NCI-H510A treated with DMSO at 0.1 percent for 48 hours (cell line): ENCODE measurements at regions not wholly inside any gene's neighbourhood (a gene's known extent, or its start where the extent isn't known, plus 50 kb on each side); places are given as distances from the start of the nearest gene placed in this dataset.

Source experiments
- DNase-seq: peaks from one replicate; lab custom pipeline; 2025; lab: John Stamatoyannopoulos, UW

DNA sequence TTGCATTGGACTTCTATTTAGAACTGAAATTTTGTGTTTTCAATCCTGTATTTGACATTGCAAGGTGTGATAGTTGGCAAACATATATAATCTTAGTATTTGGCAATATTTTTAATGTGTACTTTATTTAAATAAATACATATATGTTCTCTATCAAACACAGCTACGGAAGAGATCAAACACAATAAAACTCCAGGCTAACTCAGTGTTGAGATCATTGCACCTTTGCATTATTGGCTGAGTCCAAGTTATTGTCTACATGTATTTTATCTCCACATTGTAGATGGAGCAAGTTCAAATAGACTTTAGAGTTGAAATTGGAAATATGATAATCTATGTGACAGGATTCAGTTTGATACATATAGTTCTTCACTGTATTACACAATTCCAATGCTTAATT, 176.7 kb downstream of the ST6GAL2 start:
- no peak for DNase-seq

DNA sequence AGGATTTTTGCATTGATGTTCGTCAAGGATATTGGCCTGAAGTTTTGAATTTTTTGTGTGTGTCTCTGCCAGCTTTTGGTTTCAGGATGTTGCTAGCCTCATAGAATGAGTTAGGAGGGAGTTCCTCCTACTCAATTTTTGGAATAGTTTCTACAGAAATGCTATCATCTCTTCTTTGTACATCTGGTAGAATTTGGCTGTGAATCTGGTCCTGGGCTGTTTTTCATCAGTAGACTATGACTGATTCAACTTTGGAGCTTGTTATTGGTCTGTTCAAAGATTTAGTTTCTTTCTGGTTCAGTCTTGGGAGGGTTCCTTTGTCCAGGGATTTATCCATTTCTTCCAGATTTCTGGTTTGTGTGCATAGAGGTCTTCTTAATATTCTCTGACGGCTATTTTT, 166.7 kb downstream of the ST6GAL2 start:
- DNase-seq, result no peak

DNA sequence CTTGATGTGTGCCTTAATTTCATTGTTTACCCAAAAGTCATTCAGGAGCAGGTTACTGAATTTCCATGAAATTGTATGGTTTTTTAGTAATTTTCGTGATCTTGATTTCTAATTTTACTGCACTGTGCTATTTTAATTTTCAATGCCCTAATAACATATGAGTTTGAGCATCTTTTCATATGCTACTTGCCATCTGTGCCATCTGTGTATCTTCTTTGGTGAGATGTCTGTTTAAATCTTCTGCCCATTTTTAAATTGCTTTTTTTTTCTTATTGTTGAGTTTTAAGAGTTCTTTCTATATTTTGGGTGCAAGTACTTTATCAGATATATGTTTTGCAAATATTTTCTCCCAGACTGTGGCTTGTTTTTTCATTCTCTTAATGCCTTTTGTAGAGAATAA, 165.9 kb downstream of the ST6GAL2 start:
- DNase-seq, result no peak

DNA sequence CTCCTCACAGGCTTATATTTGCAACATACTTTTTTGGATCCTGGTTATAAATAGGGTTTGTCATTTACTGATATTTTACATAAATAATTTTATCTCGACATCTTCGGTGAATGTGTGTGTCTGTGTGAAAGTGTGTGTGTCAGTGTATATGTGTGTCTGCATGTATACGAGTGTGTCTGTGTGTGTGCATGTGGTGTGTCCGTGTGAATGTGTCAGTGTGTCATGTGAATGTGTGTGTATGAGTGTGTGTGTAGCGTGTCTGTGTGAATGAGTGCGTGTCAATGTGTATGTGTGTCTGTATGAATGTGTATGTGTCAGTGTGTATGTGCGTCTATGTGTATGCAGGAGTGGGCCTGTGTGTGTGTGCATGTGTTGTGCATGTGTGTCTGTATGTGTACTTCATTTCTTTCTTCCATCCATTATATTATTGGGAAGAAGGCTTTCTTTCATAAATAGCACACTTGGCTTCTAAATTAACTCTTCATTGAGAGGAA, 161.6 kb downstream of the ST6GAL2 start:
- no peak for DNase-seq

DNA sequence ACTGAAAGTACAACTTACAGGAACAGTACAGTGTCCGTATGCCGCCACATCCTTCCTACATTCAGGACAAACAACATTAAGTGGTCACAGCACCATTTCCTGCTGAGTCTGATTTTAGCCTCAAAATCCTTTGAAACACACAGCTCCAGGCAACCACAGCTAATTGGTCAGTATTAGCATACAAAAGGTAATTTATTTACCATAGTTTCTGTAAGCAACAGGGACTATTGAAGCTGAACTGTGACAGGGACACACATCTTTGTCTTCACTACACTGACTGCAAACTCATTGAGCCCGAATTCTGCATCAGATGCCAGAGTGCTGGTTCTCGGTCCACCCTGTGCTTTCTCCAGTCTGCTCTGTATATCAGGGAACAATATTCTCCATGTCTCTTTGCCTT, 151.8 kb downstream of the ST6GAL2 start:
- no peak for DNase-seq

DNA sequence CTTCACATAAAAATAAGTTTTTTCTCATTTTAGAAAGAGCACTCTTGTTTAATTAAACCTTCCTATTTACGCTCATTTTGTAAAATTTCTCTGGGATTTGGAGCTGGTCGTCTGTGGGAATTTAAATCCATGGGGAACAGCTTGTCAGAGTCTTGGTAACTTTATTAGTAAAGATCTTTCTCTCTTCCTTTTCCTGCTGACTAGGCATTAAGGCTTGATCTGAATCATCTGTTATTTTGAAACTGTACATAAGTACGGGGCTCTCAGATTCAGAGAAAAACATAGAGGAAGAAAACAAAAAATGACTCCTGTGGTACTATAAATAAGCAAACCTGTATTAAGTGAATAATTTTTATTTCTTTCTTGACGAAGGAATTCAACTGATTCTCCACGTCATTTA, 150.2 kb downstream of the ST6GAL2 start:
- no peak for DNase-seq

DNA sequence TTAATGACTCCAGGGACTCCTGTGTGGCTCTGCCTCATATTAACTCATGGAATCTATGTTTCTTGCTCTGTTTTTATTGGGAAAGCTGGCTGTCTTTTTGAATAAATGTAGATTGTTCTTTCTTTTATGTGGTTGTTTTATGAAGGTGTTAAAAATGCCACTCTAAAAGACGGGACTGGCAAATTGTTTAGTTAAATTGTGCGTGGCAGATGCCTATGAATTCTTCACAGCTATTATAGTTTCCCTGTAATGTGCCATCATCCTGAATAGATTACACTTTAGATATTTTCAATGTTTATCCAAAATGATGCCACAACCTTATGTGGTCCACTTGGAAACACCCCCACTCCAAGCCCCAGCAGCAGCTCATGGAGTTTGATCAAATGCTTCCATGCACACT, 149.7 kb downstream of the ST6GAL2 start:
- DNase-seq, result no peak

DNA sequence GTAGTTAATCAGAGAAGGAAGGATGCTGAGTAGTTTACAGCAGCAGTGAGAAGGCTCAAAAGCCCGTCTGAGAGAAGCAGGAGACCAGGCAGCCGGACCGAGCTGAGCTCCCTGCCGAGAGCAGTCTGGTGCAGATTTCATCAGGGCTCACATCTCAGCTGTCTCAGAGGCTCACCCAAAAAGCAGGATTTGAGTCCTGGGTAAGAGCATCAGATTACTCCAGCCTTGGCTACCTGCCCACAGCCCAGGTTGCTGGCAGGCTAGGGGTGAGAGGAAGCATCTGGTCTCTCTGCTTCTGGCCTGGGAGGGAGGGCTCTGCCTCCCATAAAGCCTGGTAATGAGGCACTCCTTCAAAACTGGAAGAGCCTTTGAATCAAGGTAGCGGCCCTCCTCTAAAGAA, 140.5 kb downstream of the ST6GAL2 start:
- DNase-seq, result peak; percentile 53

DNA sequence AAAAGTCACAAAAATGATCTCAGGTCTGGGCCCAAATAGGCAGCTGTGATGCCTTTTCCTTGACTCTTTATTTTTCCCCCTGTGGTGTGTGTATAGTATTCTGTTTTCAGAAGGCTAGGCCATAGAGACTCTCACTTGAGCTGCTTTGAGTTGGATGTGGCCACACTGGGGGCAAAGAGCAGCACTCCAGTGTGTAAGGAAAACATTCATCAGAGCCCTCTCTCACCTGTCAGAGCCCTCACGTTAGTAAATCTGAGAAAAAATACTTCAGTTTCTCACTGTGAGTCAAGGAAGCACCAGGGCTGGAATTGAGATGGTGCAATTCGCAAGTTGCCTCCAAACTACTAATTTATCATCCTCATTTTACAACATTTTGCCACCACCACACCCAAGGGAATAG, 136.1 kb downstream of the ST6GAL2 start:
- no peak for DNase-seq
